K562 (cell line): ENCODE measurements at regions not wholly inside any gene's neighbourhood (a gene's known extent, or its start where the extent isn't known, plus 50 kb on each side); places are given as distances from the start of the nearest gene placed in this dataset.

Source experiments
- ATAC-seq: fragments of 200-7000 bp; cut with Tn5 transposase; 3 replicates; pipeline ENCODE4 v1.9.1; 2020; ENCODE audit warnings: moderate library complexity
- BruUV-seq: library from RNA; stranded (reverse); fragments of 400-500 nt; replicated peaks from 2 replicates; lab custom pipeline; 2021; lab: Mats Ljungman, UMichigan
- CTCF ChIA-PET: fragments of 300-600 bp; formaldehyde crosslinking; extraction: SDS; loops from one replicate; lab custom pipeline; 2021; ENCODE audit warnings: low intra/inter-chr PET ratio; lab: Yijun Ruan, JAX
- POLR2A ChIA-PET: fragments of 300-600, 350-650 bp; sonication (Branson Sonifier 250); formaldehyde crosslinking; extraction: SDS; loops from one replicate; lab custom pipeline; 2021; ENCODE audit warnings: antibody characterized with exemption, inconsistent platforms; lab: Yijun Ruan, JAX
- DNase-seq, 4 experiments: peaks; one replicate each; pipeline versions ENCODE4 v3.0.0 to v3.0.0-alpha.2; 2011 to 2018; ENCODE audit warnings: low spot score in 3 of 4, mixed read lengths in 3 of 4; ENCODE audit errors: extremely low read depth in 1 of 4
- FAIRE-seq: peaks from 2 replicates; lab custom pipeline; 2011; peaks lifted over from hg19 to GRCh38; lab: Jason Lieb, UNC
- H2AFZ ChIP-seq: 2 replicates; pipeline ENCODE4 v1.6.0; 2011; ENCODE audit warnings: low read depth, low read length, control low read depth, inconsistent platforms
- H3K27ac ChIP-seq: fragments of 200-600 bp; 3 replicates; pipeline ENCODE4 v1.8.0; 2011; ENCODE audit warnings: low read depth, mild to moderate bottlenecking, control low read depth, inconsistent platforms, low read length, moderate library complexity, mixed read lengths; ENCODE audit errors: extremely low read depth
- H3K27me3 ChIP-seq, 2 experiments: fragments of 300-600 bp in 1 of 2; 2 replicates in 1 of 2; 3 replicates in 1 of 2; pipeline versions ENCODE4 v1.6.0 to v1.8.0; 2011; ENCODE audit warnings: inconsistent platforms in 2 of 2, low read length in 2 of 2, mild to moderate bottlenecking in 1 of 2, mixed read lengths in 1 of 2, moderate library complexity in 1 of 2; ENCODE audit not compliant: control insufficient read depth in 2 of 2, insufficient read depth in 2 of 2
- H3K36me3 ChIP-seq: fragments of 300-600 bp; 3 replicates; pipeline ENCODE4 v1.8.0; 2011; ENCODE audit warnings: mild to moderate bottlenecking, low read length, inconsistent platforms; ENCODE audit not compliant: control insufficient read depth, insufficient read depth
- H3K4me1 ChIP-seq, 2 experiments: fragments of 200-600 bp in 1 of 2; replicated peaks in 1 of 2; 2 replicates in 1 of 2; 3 replicates in 1 of 2; pipeline versions ENCODE4 v1.5.1 to v1.8.0; 2011; ENCODE audit warnings: inconsistent platforms in 2 of 2, low read length in 2 of 2, mild to moderate bottlenecking in 1 of 2, mixed read lengths in 1 of 2, moderate library complexity in 1 of 2; ENCODE audit not compliant: control insufficient read depth in 2 of 2, insufficient read depth in 2 of 2
- H3K4me2 ChIP-seq: 2 replicates; pipeline ENCODE4 v1.6.1; 2011; ENCODE audit warnings: low read length, control low read depth, inconsistent platforms, mixed read lengths; ENCODE audit not compliant: insufficient read depth
- H3K4me3 ChIP-seq: fragments of 200-600 bp; sonication (generic), shearing (Covaris generic); 2 replicates; pipeline ENCODE4 v1.5.1; 2016; ENCODE audit warnings: control low read depth, inconsistent platforms
- H3K79me2 ChIP-seq: fragments of 200-600 bp; 3 replicates; pipeline ENCODE4 v1.8.0; 2011; ENCODE audit warnings: low read length, inconsistent platforms; ENCODE audit not compliant: control insufficient read depth, insufficient read depth
- H3K9ac ChIP-seq, 2 experiments: 2 replicates each; pipeline versions ENCODE4 v1.6.0 to v1.6.1; 2011; ENCODE audit warnings: low read depth in 2 of 2, low read length in 2 of 2, control low read depth in 1 of 2, inconsistent platforms in 1 of 2, mild to moderate bottlenecking in 1 of 2, mixed read lengths in 1 of 2; ENCODE audit not compliant: insufficient read depth in 1 of 2
- H3K9me1 ChIP-seq: one replicate; pipeline ENCODE4 v1.6.0; 2011; ENCODE audit warnings: inconsistent platforms, mild to moderate bottlenecking, low read length, moderate library complexity; ENCODE audit not compliant: control insufficient read depth, insufficient read depth
- H3K9me3 ChIP-seq: replicated peaks from 2 replicates; pipeline ENCODE4 v1.5.1; 2011; ENCODE audit warnings: low read depth, low read length, inconsistent platforms; ENCODE audit not compliant: control insufficient read depth, insufficient read depth
- H4K20me1 ChIP-seq: replicated peaks from 2 replicates; pipeline ENCODE4 v1.6.1; 2011; ENCODE audit warnings: low read length, inconsistent platforms, mixed read lengths; ENCODE audit not compliant: control insufficient read depth, insufficient read depth
- CUX1 ChIP-seq: fragments of 200-800 bp; sonication (Bioruptor generic); IDR thresholded peaks from 2 replicates; pipeline ENCODE4 v1.6.1; 2016; ENCODE audit warnings: missing genetic modification characterization, missing compliant biosample characterization
- DDX20 ChIP-seq: fragments of 450-650 bp; IDR thresholded peaks from 2 replicates; pipeline ENCODE4 v1.6.1; 2016; ENCODE audit warnings: missing genetic modification characterization, low read depth, mild to moderate bottlenecking, missing compliant biosample characterization, moderate library complexity
- ELF2 ChIP-seq: fragments of 250-450 bp; sonication (Bioruptor Pico); IDR thresholded peaks from 2 replicates; pipeline ENCODE4 v1.5.0; 2021; ENCODE audit warnings: mild to moderate bottlenecking
- HOXB6 ChIP-seq: fragments of 250-450 bp; sonication (Bioruptor Pico); IDR thresholded peaks from 2 replicates; pipeline ENCODE4 v1.5.1; 2022; ENCODE audit warnings: mild to moderate bottlenecking, borderline replicate concordance
- LCOR ChIP-seq: sonication (generic); formaldehyde crosslinking; IDR thresholded peaks from 2 replicates; pipeline ENCODE4 v1.8.0; 2022; ENCODE audit warnings: mild to moderate bottlenecking, missing genetic modification reagents
- RBM25 ChIP-seq: fragments of 200-400 bp; formaldehyde crosslinking; IDR thresholded peaks from 2 replicates; pipeline ENCODE4 v1.6.1; 2018; ENCODE audit warnings: low read length, low read depth, moderate library complexity; ENCODE audit not compliant: severe bottlenecking
- TSHZ1 ChIP-seq: fragments of 250-450 bp; sonication (Bioruptor Pico); IDR thresholded peaks from 2 replicates; pipeline ENCODE4 v1.4.0; 2020; ENCODE audit warnings: mild to moderate bottlenecking, moderate library complexity
- ZNF586 ChIP-seq: fragments of 450-650 bp; formaldehyde crosslinking; conservative IDR thresholded peaks from 2 replicates; pipeline ENCODE4 v1.4.0; 2020; ENCODE audit warnings: mild to moderate bottlenecking, moderate library complexity
- ZNF830 ChIP-seq: fragments of 250-450 bp; sonication (Bioruptor Pico); IDR thresholded peaks from 2 replicates; pipeline ENCODE4 v1.5.0; 2021; ENCODE audit warnings: mild to moderate bottlenecking
- WGBS: fragments of 100-300 bp; shearing (Covaris generic); methylation state at CpG from one replicate; pipeline ENCODE4 v1.1.6; 2016; ENCODE audit warnings: low coverage, mixed read lengths; ENCODE audit not compliant: insufficient coverage; ENCODE audit errors: missing lambda C conversion rate; 5-methylcytosine and 5-hydroxymethylcytosine counted together
- in situ Hi-C: fragments of 300-500 bp; cut with MboI; formaldehyde crosslinking; loops from 4 replicates; pipeline ENCODE4 v1.15.0; 2018; ENCODE audit warnings: inconsistent platforms, mixed read lengths
- intact Hi-C: fragments of 100-400 bp; cut with micrococcal nuclease; formaldehyde crosslinking; loops from 2 replicates; pipeline ENCODE4 v1.14.2; 2022

- FAIRE-seq: no peak
- no peak overlapping the region for H3K27ac ChIP-seq
- in situ Hi-C loops: no loop called here
Measured at GRCh38 chr10:2993636-2994035, 73.7 kb upstream of the PFKP start.

More at GRCh38 chr10:2993636-2994035, 73.7 kb upstream of the PFKP start:
- Histone ChIP-seq H4K20me1 (no peaks in the 10 kb centered on the region), H3K79me2 (no peaks in the 10 kb centered on the region), H3K4me2 (no peak overlapping the region), H3K4me3 (no peak overlapping the region), H2AFZ (no peak overlapping the region), H3K9me1 (no peaks in the 10 kb centered on the region), H3K9me3 (no peaks in the 10 kb centered on the region; the same call in 1 of the 2 replicates)
- DNase-seq: no peak
- BruUV-seq: no TSS peak
- 8% methylated on average over 15 of the region's 17 CpGs for WGBS
- CTCF ChIA-PET: no interaction called here
- intact Hi-C loops: no loop called here
- TF ChIP-seq LCOR (no peak), ZNF586 (CRISPR knock-in tag) (no peak), CUX1 (no peak), TSHZ1 (CRISPR knock-in tag) (no peak), DDX20 (no peak), RBM25 (no peak), ZNF830 (CRISPR knock-in tag) (no peak), ELF2 (CRISPR knock-in tag) (no peak), HOXB6 (CRISPR knock-in tag) (no peak)
- TF ChIP-seq, all 486 proteins: peak for 0
- Histone ChIP-seq H3K36me3 (no peaks in the 10 kb centered on the region), H3K9ac (no peak overlapping the region), H3K4me1 (no peaks in the 10 kb centered on the region), H3K27me3 (peaks cover 9 to 14% of the 10 kb centered on the region in 2 experiments; a peak in 4 of 5 replicates)
- POLR2A ChIA-PET: no interaction called here
- ATAC-seq: no peak
